Neuronal stem cell (in vitro differentiated cells): ENCODE measurements at regions not wholly inside any gene's neighbourhood (a gene's known extent, or its start where the extent isn't known, plus 50 kb on each side); places are given as distances from the start of the nearest gene placed in this dataset.

Source experiments
- DNase-seq: peaks from one replicate; pipeline ENCODE4 v3.0.0-alpha.2; 2013; ENCODE audit warnings: low spot score
- H2AFZ ChIP-seq: one replicate; pipeline ENCODE4 v1.6.1; 2013; ENCODE audit warnings: mild to moderate bottlenecking, low read length, inconsistent platforms
- H2AK5ac ChIP-seq: 2 replicates; pipeline ENCODE4 v1.6.1; 2013; ENCODE audit warnings: low read depth, mild to moderate bottlenecking, inconsistent platforms, low read length, moderate library complexity, mixed read lengths
- H2BK120ac ChIP-seq: 2 replicates; pipeline ENCODE4 v1.6.1; 2013; ENCODE audit warnings: low read depth, mild to moderate bottlenecking, inconsistent platforms, low read length, moderate library complexity, mixed read lengths
- H2BK12ac ChIP-seq: one replicate; pipeline ENCODE4 v1.6.1; 2013; ENCODE audit warnings: low read length, inconsistent platforms
- H2BK15ac ChIP-seq: 2 replicates; pipeline ENCODE4 v1.6.1; 2013; ENCODE audit warnings: mild to moderate bottlenecking, low read length, inconsistent platforms, mixed read lengths
- H2BK5ac ChIP-seq: one replicate; pipeline ENCODE4 v1.6.1; 2013; ENCODE audit warnings: inconsistent platforms, mild to moderate bottlenecking, low read length, moderate library complexity
- H3K14ac ChIP-seq: one replicate; pipeline ENCODE4 v1.6.1; 2013; ENCODE audit warnings: low read length, inconsistent platforms
- H3K18ac ChIP-seq: 2 replicates; pipeline ENCODE4 v1.6.1; 2013; ENCODE audit warnings: low read length, inconsistent platforms
- H3K23ac ChIP-seq: 2 replicates; pipeline ENCODE4 v1.6.1; 2013; ENCODE audit warnings: low read depth, mild to moderate bottlenecking, mixed read lengths, low read length, inconsistent platforms; ENCODE audit not compliant: poor library complexity
- H3K27ac ChIP-seq: replicated peaks from 3 replicates; pipeline ENCODE4 v1.5.1; 2013; ENCODE audit warnings: low read length, inconsistent platforms
- H3K27me3 ChIP-seq, 3 experiments: 2 replicates each; pipeline ENCODE4 v1.6.1; 2013; ENCODE audit warnings: low read length in 3 of 3, mild to moderate bottlenecking in 2 of 3, inconsistent platforms in 1 of 3, low read depth in 1 of 3, mixed read lengths in 1 of 3, moderate library complexity in 1 of 3; ENCODE audit not compliant: control insufficient read depth in 3 of 3, insufficient read depth in 3 of 3
- H3K36me3 ChIP-seq, 2 donors: replicated peaks in 1 of 2; 2 replicates each; pipeline ENCODE4 v1.6.1; 2013; ENCODE audit warnings: low read length in 2 of 2; ENCODE audit not compliant: control insufficient read depth in 2 of 2, insufficient read depth in 2 of 2
- H3K4ac ChIP-seq: 2 replicates; pipeline ENCODE4 v1.6.1; 2013; ENCODE audit warnings: inconsistent platforms, mild to moderate bottlenecking, low read length, moderate library complexity
- H3K4me1 ChIP-seq, 2 donors: 1 replicate in 1 of 2; 2 replicates in 1 of 2; pipeline ENCODE4 v1.6.1; 2013; ENCODE audit warnings: low read length in 2 of 2, low read depth in 1 of 2; ENCODE audit not compliant: control insufficient read depth in 2 of 2, insufficient read depth in 1 of 2
- H3K4me2 ChIP-seq: one replicate; pipeline ENCODE4 v1.6.1; 2013; ENCODE audit warnings: mild to moderate bottlenecking, low read length, inconsistent platforms; ENCODE audit not compliant: insufficient read depth, poor library complexity, severe bottlenecking
- H3K4me3 ChIP-seq, 2 donors: 2 replicates each; pipeline ENCODE4 v1.5.1; 2013; ENCODE audit warnings: low read length in 2 of 2, mild to moderate bottlenecking in 2 of 2, inconsistent platforms in 1 of 2, moderate library complexity in 1 of 2
- H3K79me1 ChIP-seq: one replicate; pipeline ENCODE4 v1.6.1; 2013; ENCODE audit warnings: low read depth, mild to moderate bottlenecking, inconsistent platforms, low read length, moderate library complexity
- H3K9ac ChIP-seq: one replicate; pipeline ENCODE4 v1.6.1; 2013; ENCODE audit warnings: mild to moderate bottlenecking, low read depth, low read length, inconsistent platforms; ENCODE audit not compliant: poor library complexity
- H3K9me3 ChIP-seq, 2 donors: replicated peaks in 1 of 2; 2 replicates each; pipeline versions ENCODE3 to v1.6.1; 2013; ENCODE audit warnings: low read length in 2 of 2, mild to moderate bottlenecking in 2 of 2, inconsistent platforms in 1 of 2, low read depth in 1 of 2, mixed read lengths in 1 of 2, moderate library complexity in 1 of 2; ENCODE audit not compliant: control insufficient read depth in 2 of 2, insufficient read depth in 1 of 2
- H4K8ac ChIP-seq: one replicate; pipeline ENCODE4 v1.6.1; 2013; ENCODE audit warnings: low read depth, mild to moderate bottlenecking, inconsistent platforms, low read length, moderate library complexity
- H4K91ac ChIP-seq: one replicate; pipeline ENCODE4 v1.6.1; 2013; ENCODE audit warnings: low read length, low read depth, mild to moderate bottlenecking, inconsistent platforms; ENCODE audit not compliant: poor library complexity
- WGBS, 2 donors: extraction: QIAGEN DNeasy Blood & Tissue Kit; methylation state at CpG; one replicate each; pipeline ENCODE4 v1.1.7; 2013; ENCODE audit warnings: missing lambda C conversion rate in 2 of 2, mixed read lengths in 1 of 2; ENCODE audit not compliant: insufficient read length in 2 of 2, insufficient replicate concordance in 1 of 2; ENCODE audit errors: extremely low coverage in 2 of 2; 5-methylcytosine and 5-hydroxymethylcytosine counted together

GRCh38 chr5:63293317-63293716 lies 668.9 kb downstream of the HTR1A start:
- Histone ChIP-seq H3K4me2 (no peak overlapping the region), H3K9me3 (no peaks in the 10 kb centered on the region), H2AK5ac (no peak overlapping the region), H3K23ac (no peak overlapping the region), H4K8ac (no peak overlapping the region), H2AFZ (no peak overlapping the region), H2BK12ac (no peak overlapping the region), H3K36me3 (no peaks in the 10 kb centered on the region), H3K79me1 (no peaks in the 10 kb centered on the region), H3K18ac (no peak overlapping the region), H3K4me3 (no peak overlapping the region), H3K27ac (no peak overlapping the region), H3K14ac (no peak overlapping the region), H3K9ac (no peak overlapping the region), H2BK5ac (no peak overlapping the region), H3K4ac (no peak overlapping the region), H4K91ac (no peak overlapping the region), H2BK15ac (no peak overlapping the region), H3K27me3 (no peaks in the 10 kb centered on the region), H2BK120ac (no peak overlapping the region), H3K4me1 (no peaks in the 10 kb centered on the region)
- no CpG with 5 or more reads among the region's 1 CpG for WGBS, 2 donors
- DNase-seq = no peak

GRCh38 chr5:63286724-63287123 lies 675.5 kb downstream of the HTR1A start:
- H3K27me3 ChIP-seq = no peaks in the 10 kb centered on the region
- H2BK5ac ChIP-seq = no peak overlapping the region
- H3K36me3 ChIP-seq = no peaks in the 10 kb centered on the region
- H3K4me3 ChIP-seq = no peak overlapping the region
- H3K4me2 ChIP-seq = no peak overlapping the region
- no peak overlapping the region for H4K91ac ChIP-seq
- H4K8ac ChIP-seq = no peak overlapping the region
- H3K9me3 ChIP-seq = no peaks in the 10 kb centered on the region
- no peaks in the 10 kb centered on the region for H3K4me1 ChIP-seq
- H2BK12ac ChIP-seq = no peak overlapping the region
- no peak overlapping the region for H2BK120ac ChIP-seq
- H3K27ac ChIP-seq = no peak overlapping the region
- no CpG with 5 or more reads among the region's 4 CpGs for WGBS, 2 donors
- no peak overlapping the region for H3K23ac ChIP-seq
- no peak for DNase-seq
- H3K4ac ChIP-seq = no peak overlapping the region
- no peak overlapping the region for H2BK15ac ChIP-seq
- no peak overlapping the region for H2AK5ac ChIP-seq
- no peak overlapping the region for H2AFZ ChIP-seq
- no peaks in the 10 kb centered on the region for H3K79me1 ChIP-seq
- H3K9ac ChIP-seq = no peak overlapping the region
- no peak overlapping the region for H3K14ac ChIP-seq
- H3K18ac ChIP-seq = no peak overlapping the region

- no peak overlapping the region for H3K14ac ChIP-seq
- no peak overlapping the region for H3K23ac ChIP-seq
- H3K9me3 ChIP-seq = no peaks in the 10 kb centered on the region
- no peak overlapping the region for H2BK5ac ChIP-seq
- no peaks in the 10 kb centered on the region for H3K27me3 ChIP-seq
- no peak overlapping the region for H4K8ac ChIP-seq
- H2AFZ ChIP-seq = no peak overlapping the region
- no peaks in the 10 kb centered on the region for H3K79me1 ChIP-seq
- H3K18ac ChIP-seq = no peak overlapping the region
- H3K36me3 ChIP-seq = no peaks in the 10 kb centered on the region
- H2BK12ac ChIP-seq = no peak overlapping the region
- H2AK5ac ChIP-seq = no peak overlapping the region
- no CpG with 5 or more reads among the region's 2 CpGs for WGBS, 2 donors
- no peak overlapping the region for H2BK120ac ChIP-seq
- no peaks in the 10 kb centered on the region for H3K4me1 ChIP-seq
- no peak overlapping the region for H3K9ac ChIP-seq
- H3K27ac ChIP-seq = no peak overlapping the region
- H4K91ac ChIP-seq = no peak overlapping the region
- no peak overlapping the region for H3K4ac ChIP-seq
- H3K4me2 ChIP-seq = no peak overlapping the region
- H2BK15ac ChIP-seq = no peak overlapping the region
- no peak for DNase-seq
- no peak overlapping the region for H3K4me3 ChIP-seq
Observed at GRCh38 chr5:63263411-63263810, 684.8 kb downstream of the LRRC70 start.

- Histone ChIP-seq H3K36me3 (no peaks in the 10 kb centered on the region), H3K27me3 (no peaks in the 10 kb centered on the region), H3K4me1 (no peaks in the 10 kb centered on the region), H3K79me1 (no peaks in the 10 kb centered on the region), H4K91ac (no peak overlapping the region), H3K14ac (no peak overlapping the region), H3K27ac (no peak overlapping the region), H3K4me3 (no peak overlapping the region), H3K23ac (no peak overlapping the region), H2BK15ac (no peak overlapping the region), H2BK12ac (no peak overlapping the region), H2AK5ac (no peak overlapping the region), H4K8ac (no peak overlapping the region), H2BK5ac (no peak overlapping the region), H2BK120ac (no peak overlapping the region), H3K9ac (no peak overlapping the region), H2AFZ (no peak overlapping the region), H3K4me2 (no peak overlapping the region), H3K4ac (no peak overlapping the region), H3K9me3 (no peaks in the 10 kb centered on the region), H3K18ac (no peak overlapping the region)
- DNase-seq = no peak
- WGBS, 2 donors = no CpG with 5 or more reads among the region's 4 CpGs
Observed at GRCh38 chr5:63262185-63262981, 683.8 kb downstream of the LRRC70 start.
